Ovary (tissue), 7 donors: ENCODE measurements at regions not wholly inside any gene's neighbourhood (a gene's known extent, or its start where the extent isn't known, plus 50 kb on each side); places are given as distances from the start of the nearest gene placed in this dataset.

ENCODE experiments used
- DNase-seq, 5 donors: peaks; one replicate each; pipeline ENCODE4 v3.0.0-alpha.2; 2019 to 2020
- H3K27ac ChIP-seq, 2 donors: fragments of 200-600 bp; one replicate each; pipeline versions ENCODE4 v1.5.1 to v1.8.0; 2019 to 2022
- H3K27me3 ChIP-seq: fragments of 200-600 bp; one replicate; pipeline ENCODE4 v1.8.0; 2022
- H3K36me3 ChIP-seq: fragments of 200-600 bp; sonication (generic); one replicate; pipeline ENCODE4 v1.5.1; 2019
- H3K4me1 ChIP-seq: one replicate; pipeline ENCODE4 v1.8.1; 2013; ENCODE audit warnings: mild to moderate bottlenecking, moderate library complexity; ENCODE audit not compliant: insufficient read depth
- H3K4me3 ChIP-seq: fragments of 200-600 bp; sonication (generic); one replicate; pipeline ENCODE4 v1.5.1; 2017
- H3K9me3 ChIP-seq, 2 donors: fragments of 200-600 bp in 1 of 2; sonication (generic) in 1 of 2; one replicate each; pipeline versions ENCODE4 v1.5.1 to v1.8.1; 2013 to 2019; ENCODE audit warnings: mild to moderate bottlenecking in 1 of 2, moderate library complexity in 1 of 2
- EP300 ChIP-seq: sonication (generic); formaldehyde crosslinking; IDR thresholded peaks from one replicate; pipeline ENCODE4 v1.6.1; 2017; ENCODE audit warnings: antibody characterized with exemption
- POLR2A ChIP-seq: fragments of 450-650 bp; IDR thresholded peaks from one replicate; pipeline ENCODE4 v1.6.1; 2017; ENCODE audit warnings: antibody characterized with exemption, mild to moderate bottlenecking, moderate library complexity
- WGBS, 3 donors: extraction: QIAGEN DNeasy Blood & Tissue Kit in 1 of 3; methylation state at CpG; one replicate each; pipeline versions ENCODE4 v1.1.5 to v1.1.7; 2013 to 2017; 5-methylcytosine and 5-hydroxymethylcytosine counted together
- intact Hi-C, 4 donors: fragments of 100-400 bp; cut with DNase I; formaldehyde crosslinking; loops; one replicate each; pipeline versions ENCODE4 v1.11.0 to v1.15.1; 2022 to 2023
- TF ChIP-seq, protein P1 (sequence below), 3 donors: fragments of 450-650 bp in 2 of 3; fragments of 200-600 bp in 1 of 3; IDR thresholded peaks; one replicate each; pipeline versions ENCODE4 v1.5.1 to v1.8.0; 2016 to 2022; ENCODE audit warnings: antibody characterized with exemption in 3 of 3, mild to moderate bottlenecking in 1 of 3
- donor health status: DM: no; HTN: no; CAD: no; lungs with moderate emphysema.
- donor health status: DM: no; HTN: no; CAD: no.
- donor health status: Bipolar disorder and iron deficiency.
- donor health status: DM: no; HTN: no; CAD: no.
- donor health status: DM: yes; HTN: yes; CAD: no.

DNA sequence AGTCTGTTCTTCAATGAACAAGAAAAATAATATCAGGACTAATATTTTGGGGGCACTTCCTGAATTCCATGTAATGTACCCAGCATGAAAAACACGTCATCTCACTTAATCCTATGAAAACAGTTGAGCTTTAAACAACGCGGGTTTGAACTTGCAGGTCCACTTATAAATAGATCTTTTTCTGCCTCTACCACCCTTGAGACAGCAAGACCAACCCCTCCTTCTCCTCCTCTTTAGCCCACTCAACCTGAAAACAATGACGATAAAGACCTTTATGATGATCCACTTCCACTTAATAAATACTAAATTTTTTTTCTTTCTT is 203.9 kb upstream of the KRR1 start:
- intact Hi-C loops = no loop called here
- no peak overlapping the region for H3K27ac ChIP-seq
- TF ChIP-seq EP300 (no peak), POLR2A (no peak)
- TF ChIP-seq, protein P1, sequence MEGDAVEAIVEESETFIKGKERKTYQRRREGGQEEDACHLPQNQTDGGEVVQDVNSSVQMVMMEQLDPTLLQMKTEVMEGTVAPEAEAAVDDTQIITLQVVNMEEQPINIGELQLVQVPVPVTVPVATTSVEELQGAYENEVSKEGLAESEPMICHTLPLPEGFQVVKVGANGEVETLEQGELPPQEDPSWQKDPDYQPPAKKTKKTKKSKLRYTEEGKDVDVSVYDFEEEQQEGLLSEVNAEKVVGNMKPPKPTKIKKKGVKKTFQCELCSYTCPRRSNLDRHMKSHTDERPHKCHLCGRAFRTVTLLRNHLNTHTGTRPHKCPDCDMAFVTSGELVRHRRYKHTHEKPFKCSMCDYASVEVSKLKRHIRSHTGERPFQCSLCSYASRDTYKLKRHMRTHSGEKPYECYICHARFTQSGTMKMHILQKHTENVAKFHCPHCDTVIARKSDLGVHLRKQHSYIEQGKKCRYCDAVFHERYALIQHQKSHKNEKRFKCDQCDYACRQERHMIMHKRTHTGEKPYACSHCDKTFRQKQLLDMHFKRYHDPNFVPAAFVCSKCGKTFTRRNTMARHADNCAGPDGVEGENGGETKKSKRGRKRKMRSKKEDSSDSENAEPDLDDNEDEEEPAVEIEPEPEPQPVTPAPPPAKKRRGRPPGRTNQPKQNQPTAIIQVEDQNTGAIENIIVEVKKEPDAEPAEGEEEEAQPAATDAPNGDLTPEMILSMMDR (IDR thresholded peaks at IDR 0.05) = no peak
- H3K4me1 ChIP-seq = no peaks in the 10 kb centered on the region
- H3K4me3 ChIP-seq = no peak overlapping the region
- 94% methylated on average over 4 of the region's 4 CpGs for WGBS, 3 donors
- H3K9me3 ChIP-seq = no peaks in the 10 kb centered on the region
- no peaks in the 10 kb centered on the region for H3K27me3 ChIP-seq
- no peaks in the 10 kb centered on the region for H3K36me3 ChIP-seq
- DNase-seq = no peak

DNA sequence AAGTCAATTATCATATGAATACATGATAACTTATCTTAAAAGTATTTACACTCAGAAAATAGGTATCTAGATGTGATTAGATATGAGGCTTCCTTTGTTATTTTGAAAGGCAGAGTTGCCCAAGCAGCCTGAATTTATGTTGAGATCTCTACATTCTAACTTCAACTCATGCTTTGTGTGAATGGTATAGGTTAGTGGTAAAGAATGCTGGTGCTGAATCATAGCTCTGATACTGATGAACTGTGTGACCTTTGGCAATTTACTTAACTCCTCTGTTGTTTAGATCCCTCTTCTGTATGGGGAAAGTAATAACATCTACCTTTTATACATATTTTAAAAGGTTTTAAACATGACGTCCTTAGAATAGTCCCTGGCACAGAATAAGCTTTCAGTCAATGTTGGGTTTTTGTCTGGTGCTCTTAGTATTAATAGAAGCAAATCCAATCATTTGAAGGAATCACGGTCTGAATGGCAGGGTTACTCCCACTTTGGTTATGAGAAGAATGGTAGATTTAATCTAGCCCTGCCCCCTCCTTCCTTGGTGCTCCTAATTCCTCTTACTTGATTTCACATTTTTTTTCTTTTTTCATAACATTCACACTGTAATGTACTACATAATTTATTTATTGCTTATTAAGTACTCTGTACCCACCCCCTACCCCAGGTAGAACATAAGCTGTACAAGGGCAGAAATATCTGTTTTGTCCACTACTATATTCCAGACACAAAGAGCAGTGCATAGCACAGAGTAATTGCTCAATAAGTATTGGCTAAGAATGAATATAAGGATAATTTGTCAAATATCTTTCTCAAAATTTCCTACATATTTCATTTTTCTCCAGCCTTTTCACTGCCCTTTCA is 203.3 kb upstream of the KRR1 start:
- no peak for DNase-seq
- intact Hi-C loops = no loop called here
- no peaks in the 10 kb centered on the region for H3K4me1 ChIP-seq
- no peak for TF ChIP-seq EP300
- TF ChIP-seq, protein P1 (IDR thresholded peaks at IDR 0.05) = no peak
- no peaks in the 10 kb centered on the region for H3K36me3 ChIP-seq
- no peaks in the 10 kb centered on the region for H3K27me3 ChIP-seq
- H3K4me3 ChIP-seq = no peak overlapping the region
- no peaks in the 10 kb centered on the region for H3K9me3 ChIP-seq
- WGBS, 3 donors = 76 to 84% (median 82%) methylated on average over 2 of the region's 2 CpGs
- H3K27ac ChIP-seq = no peak overlapping the region

DNA sequence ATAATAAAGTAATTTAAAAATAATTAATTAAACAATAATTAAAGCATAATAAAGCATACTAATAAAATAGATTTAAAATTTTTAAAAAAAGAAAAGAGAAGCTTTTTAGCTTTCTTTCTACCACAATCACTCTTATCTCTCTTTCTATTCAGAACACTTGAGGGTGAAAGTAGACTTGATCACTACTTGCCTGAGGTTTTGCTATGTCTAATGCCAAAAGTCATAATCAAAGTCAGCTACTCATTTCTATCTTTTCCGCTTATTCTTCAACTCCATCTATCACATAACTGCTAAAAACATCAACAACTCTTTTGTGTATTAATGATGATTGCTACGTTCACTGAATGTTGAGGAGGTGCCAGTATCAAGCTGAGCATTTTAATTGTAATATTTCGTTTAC is 202.0 kb upstream of the KRR1 start:
- TF ChIP-seq POLR2A (no peak), EP300 (no peak)
- TF ChIP-seq, protein P1 (IDR thresholded peaks at IDR 0.05) = no peak
- Histone ChIP-seq H3K4me1 (peaks cover 5% of the 10 kb centered on the region), H3K27ac (no peak overlapping the region), H3K36me3 (no peaks in the 10 kb centered on the region), H3K4me3 (no peak overlapping the region), H3K9me3 (no peaks in the 10 kb centered on the region), H3K27me3 (no peaks in the 10 kb centered on the region)
- intact Hi-C loops = no loop called here
- 92 to 93% (median 93%) methylated on average over 3 of the region's 3 CpGs for WGBS, 3 donors
- no peak for DNase-seq

DNA sequence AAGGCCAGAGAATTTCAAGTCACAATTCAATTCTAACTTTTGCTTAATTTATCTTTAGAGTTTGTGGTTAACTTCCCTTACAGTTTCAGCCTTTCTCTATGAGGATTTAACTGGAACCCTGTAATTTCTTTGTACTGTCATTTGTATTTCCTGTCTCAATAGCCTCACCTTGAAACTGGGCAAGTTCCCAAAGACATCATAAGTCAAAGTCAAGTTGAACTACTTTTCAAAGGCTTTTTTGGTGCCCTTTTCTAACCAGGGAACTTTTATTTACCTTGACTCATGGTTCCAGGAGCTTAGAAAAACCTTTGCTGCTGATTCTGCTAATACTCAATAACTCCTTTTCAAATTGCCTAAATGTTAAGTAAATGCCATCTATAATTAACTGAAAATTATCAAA is 200.8 kb upstream of the KRR1 start:
- H3K4me3 ChIP-seq = no peak overlapping the region
- peaks cover 10% of the 10 kb centered on the region for H3K4me1 ChIP-seq
- no peaks in the 10 kb centered on the region for H3K36me3 ChIP-seq
- no peak for DNase-seq
- H3K27me3 ChIP-seq = no peaks in the 10 kb centered on the region
- intact Hi-C loops = no loop called here
- H3K27ac ChIP-seq = no peak overlapping the region
- no peaks in the 10 kb centered on the region for H3K9me3 ChIP-seq
- no peak for TF ChIP-seq POLR2A

DNA sequence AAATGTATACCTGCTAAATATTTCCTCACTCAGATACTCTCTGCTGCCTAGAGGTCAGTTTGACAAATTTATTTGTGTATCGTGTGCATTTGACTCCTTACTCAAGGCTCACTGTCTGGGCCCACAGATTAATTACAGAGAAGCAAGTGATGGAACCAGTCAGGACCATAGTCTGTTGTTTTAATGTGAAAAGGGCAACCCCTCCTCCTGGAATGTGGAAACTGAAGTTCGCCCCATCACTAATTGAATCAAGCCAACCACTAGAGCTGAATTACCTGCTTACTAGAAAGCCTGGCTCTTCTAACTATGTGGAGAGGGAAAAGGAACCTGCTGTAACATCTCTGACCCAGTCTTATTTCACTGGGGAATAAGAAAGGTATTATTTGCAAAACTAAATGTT is 199.9 kb upstream of the KRR1 start:
- DNase-seq = no peak
- TF ChIP-seq, protein P1 (IDR thresholded peaks at IDR 0.05) = no peak
- TF ChIP-seq POLR2A = no peak
- TF ChIP-seq EP300 = no peak
- intact Hi-C loops = no loop called here
- Histone ChIP-seq H3K27me3 (no peaks in the 10 kb centered on the region), H3K36me3 (no peaks in the 10 kb centered on the region), H3K9me3 (no peaks in the 10 kb centered on the region), H3K27ac (no peak overlapping the region), H3K4me1 (peaks cover 12% of the 10 kb centered on the region), H3K4me3 (no peak overlapping the region)
- 96 to 100% (median 98%) methylated on average over 2 of the region's 2 CpGs for WGBS, 3 donors
